GM12874 (cell line): ENCODE measurements at regions not wholly inside any gene's neighbourhood (a gene's known extent, or its start where the extent isn't known, plus 50 kb on each side); places are given as distances from the start of the nearest gene placed in this dataset.

Source experiments
- TF ChIP-seq, protein P1 (sequence below): IDR thresholded peaks from 2 replicates; pipeline ENCODE4 v1.5.1; 2011; ENCODE audit warnings: low read depth, mild to moderate bottlenecking, control low read depth, low read length, moderate library complexity; ENCODE audit not compliant: insufficient read depth

GRCh38 chr7:114303301-114303700 lies 111.3 kb upstream of the FOXP2 start:
- TF ChIP-seq, protein P1, sequence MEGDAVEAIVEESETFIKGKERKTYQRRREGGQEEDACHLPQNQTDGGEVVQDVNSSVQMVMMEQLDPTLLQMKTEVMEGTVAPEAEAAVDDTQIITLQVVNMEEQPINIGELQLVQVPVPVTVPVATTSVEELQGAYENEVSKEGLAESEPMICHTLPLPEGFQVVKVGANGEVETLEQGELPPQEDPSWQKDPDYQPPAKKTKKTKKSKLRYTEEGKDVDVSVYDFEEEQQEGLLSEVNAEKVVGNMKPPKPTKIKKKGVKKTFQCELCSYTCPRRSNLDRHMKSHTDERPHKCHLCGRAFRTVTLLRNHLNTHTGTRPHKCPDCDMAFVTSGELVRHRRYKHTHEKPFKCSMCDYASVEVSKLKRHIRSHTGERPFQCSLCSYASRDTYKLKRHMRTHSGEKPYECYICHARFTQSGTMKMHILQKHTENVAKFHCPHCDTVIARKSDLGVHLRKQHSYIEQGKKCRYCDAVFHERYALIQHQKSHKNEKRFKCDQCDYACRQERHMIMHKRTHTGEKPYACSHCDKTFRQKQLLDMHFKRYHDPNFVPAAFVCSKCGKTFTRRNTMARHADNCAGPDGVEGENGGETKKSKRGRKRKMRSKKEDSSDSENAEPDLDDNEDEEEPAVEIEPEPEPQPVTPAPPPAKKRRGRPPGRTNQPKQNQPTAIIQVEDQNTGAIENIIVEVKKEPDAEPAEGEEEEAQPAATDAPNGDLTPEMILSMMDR = no peak

DNA sequence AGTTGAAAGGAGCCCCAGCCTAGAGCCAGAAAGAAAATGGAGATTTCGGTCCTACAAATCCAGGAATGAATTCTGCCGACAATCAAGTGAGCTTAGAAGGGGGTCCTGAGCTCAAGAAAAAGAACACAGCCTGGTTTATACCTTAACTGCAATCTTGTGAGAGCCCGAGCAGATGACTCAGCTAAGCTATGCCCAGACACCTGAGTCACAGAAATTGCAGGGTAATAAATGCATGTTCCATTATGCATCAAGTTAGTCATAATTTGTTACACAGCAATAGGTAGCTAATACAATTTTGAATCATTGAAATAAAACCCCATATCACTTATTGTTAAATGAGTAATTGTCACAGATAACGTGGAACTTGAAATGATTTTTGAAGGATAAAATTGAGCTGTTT lies 111.8 kb upstream of the FOXP2 start:
- TF ChIP-seq, protein P1 = no peak

- TF ChIP-seq, protein P1 = no peak
Measured at GRCh38 chr7:114298011-114298410, 116.6 kb upstream of the FOXP2 start.

DNA sequence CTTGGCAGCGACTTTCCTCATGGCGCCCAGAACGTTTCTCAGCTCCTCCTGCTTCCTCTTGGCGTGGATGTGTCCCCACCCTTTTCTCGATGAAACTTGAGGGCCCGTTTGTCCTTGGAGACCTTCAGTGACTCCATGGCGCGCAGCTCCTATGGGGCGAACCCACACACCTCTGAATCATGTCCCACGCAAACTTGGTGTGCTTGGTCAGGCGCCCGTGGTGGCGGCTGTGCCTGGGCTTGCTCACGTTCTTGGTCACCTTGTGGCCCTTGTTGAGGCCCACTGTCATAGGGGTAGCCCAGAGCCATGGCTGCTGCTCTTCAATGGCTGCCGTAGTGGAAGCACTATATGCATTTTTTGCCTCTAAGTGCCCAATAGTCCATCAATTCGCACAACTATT lies 117.5 kb upstream of the FOXP2 start:
- TF ChIP-seq, protein P1 = no peak

DNA sequence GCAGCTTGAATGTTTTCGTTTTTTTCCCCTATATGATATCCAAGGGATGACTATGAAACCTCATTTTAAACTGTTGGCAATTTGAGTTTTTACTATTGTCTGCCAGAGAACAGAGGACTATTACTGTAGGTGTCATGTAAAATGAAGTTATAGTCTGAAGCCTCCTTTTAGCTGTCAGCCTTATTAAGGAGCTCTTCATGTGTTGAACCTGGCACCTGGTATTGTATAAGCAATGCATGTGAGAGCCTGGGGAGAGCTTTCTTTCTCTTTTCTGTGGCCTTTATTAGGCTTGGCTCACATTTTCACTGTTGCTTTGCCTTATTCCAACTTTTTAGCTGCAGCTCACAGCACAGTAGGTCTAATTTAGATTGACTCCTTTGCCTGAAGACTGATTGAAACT lies 119.1 kb upstream of the FOXP2 start:
- TF ChIP-seq, protein P1 = no peak

- TF ChIP-seq, protein P1 = no peak
Measured at GRCh38 chr7:114294036-114294435, 120.6 kb upstream of the FOXP2 start.

- TF ChIP-seq, protein P1 = no peak
Measured at GRCh38 chr7:114293289-114294012, 121.2 kb upstream of the FOXP2 start.
